ENCODE measurements at regions not wholly inside any gene's neighbourhood (a gene's known extent, or its start where the extent isn't known, plus 50 kb on each side); places are given as distances from the start of the nearest gene placed in this dataset.

GRCh38 chr2:467101-467500, 179.2 kb upstream of the ALKAL2 start:
- TF ChIP-seq, protein P1, sequence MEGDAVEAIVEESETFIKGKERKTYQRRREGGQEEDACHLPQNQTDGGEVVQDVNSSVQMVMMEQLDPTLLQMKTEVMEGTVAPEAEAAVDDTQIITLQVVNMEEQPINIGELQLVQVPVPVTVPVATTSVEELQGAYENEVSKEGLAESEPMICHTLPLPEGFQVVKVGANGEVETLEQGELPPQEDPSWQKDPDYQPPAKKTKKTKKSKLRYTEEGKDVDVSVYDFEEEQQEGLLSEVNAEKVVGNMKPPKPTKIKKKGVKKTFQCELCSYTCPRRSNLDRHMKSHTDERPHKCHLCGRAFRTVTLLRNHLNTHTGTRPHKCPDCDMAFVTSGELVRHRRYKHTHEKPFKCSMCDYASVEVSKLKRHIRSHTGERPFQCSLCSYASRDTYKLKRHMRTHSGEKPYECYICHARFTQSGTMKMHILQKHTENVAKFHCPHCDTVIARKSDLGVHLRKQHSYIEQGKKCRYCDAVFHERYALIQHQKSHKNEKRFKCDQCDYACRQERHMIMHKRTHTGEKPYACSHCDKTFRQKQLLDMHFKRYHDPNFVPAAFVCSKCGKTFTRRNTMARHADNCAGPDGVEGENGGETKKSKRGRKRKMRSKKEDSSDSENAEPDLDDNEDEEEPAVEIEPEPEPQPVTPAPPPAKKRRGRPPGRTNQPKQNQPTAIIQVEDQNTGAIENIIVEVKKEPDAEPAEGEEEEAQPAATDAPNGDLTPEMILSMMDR (conservative IDR thresholded peaks at IDR 0.05 in 1 of 2, IDR thresholded peaks at IDR 0.05 in 1 of 2; ENCODE audit: low read depth in 1 of 2, low read length in 2 of 2) = no peak
- TF ChIP-seq EZH2 (IDR thresholded peaks at IDR 0.05; ENCODE audit: low read length, missing control alignments) = no peak
